Hepatocyte (in vitro differentiated cells): ENCODE measurements at regions not wholly inside any gene's neighbourhood (a gene's known extent, or its start where the extent isn't known, plus 50 kb on each side); places are given as distances from the start of the nearest gene placed in this dataset.

ENCODE experiments used
- CTCF ChIP-seq: fragments of 200-600 bp; sonication (generic); IDR thresholded peaks from 2 replicates; pipeline ENCODE4 v1.5.1; 2016; ENCODE audit warnings: antibody characterized with exemption, mild to moderate bottlenecking; ENCODE audit not compliant: poor library complexity
- EZH2 ChIP-seq: fragments of 200-600 bp; sonication (generic); IDR thresholded peaks from 2 replicates; pipeline ENCODE4 v1.6.1; 2016; ENCODE audit warnings: antibody characterized with exemption, mild to moderate bottlenecking, borderline replicate concordance

- TF ChIP-seq CTCF, result no peak
- no peak for TF ChIP-seq EZH2
Observed at GRCh38 chr18:24937639-24938275, 414.2 kb downstream of the ZNF521 start.
